HL-60 (cell line): ENCODE measurements at regions not wholly inside any gene's neighbourhood (a gene's known extent, or its start where the extent isn't known, plus 50 kb on each side); places are given as distances from the start of the nearest gene placed in this dataset.

Experiments used
- CTCF ChIP-seq: IDR thresholded peaks from one replicate; pipeline ENCODE4 v1.5.1; 2011; ENCODE audit warnings: low read length, control low read depth, inconsistent platforms; ENCODE audit not compliant: insufficient read depth
- GABPA ChIP-seq: IDR thresholded peaks from 2 replicates; pipeline ENCODE4 v1.6.1; 2012; ENCODE audit warnings: low read depth
- POLR2AphosphoS5 ChIP-seq: IDR thresholded peaks from 2 replicates; pipeline ENCODE4 v1.6.1; 2012; ENCODE audit warnings: low read depth
- TF ChIP-seq, protein P1 (sequence below): IDR thresholded peaks from 2 replicates; pipeline ENCODE4 v1.6.1; 2012; ENCODE audit warnings: low read depth; ENCODE audit not compliant: insufficient replicate concordance

GRCh38 chr3:194054016-194054415 lies 81.9 kb upstream of the HES1 start:
- TF ChIP-seq POLR2AphosphoS5 (no peak), CTCF (no peak), GABPA (no peak)
- TF ChIP-seq, protein P1, sequence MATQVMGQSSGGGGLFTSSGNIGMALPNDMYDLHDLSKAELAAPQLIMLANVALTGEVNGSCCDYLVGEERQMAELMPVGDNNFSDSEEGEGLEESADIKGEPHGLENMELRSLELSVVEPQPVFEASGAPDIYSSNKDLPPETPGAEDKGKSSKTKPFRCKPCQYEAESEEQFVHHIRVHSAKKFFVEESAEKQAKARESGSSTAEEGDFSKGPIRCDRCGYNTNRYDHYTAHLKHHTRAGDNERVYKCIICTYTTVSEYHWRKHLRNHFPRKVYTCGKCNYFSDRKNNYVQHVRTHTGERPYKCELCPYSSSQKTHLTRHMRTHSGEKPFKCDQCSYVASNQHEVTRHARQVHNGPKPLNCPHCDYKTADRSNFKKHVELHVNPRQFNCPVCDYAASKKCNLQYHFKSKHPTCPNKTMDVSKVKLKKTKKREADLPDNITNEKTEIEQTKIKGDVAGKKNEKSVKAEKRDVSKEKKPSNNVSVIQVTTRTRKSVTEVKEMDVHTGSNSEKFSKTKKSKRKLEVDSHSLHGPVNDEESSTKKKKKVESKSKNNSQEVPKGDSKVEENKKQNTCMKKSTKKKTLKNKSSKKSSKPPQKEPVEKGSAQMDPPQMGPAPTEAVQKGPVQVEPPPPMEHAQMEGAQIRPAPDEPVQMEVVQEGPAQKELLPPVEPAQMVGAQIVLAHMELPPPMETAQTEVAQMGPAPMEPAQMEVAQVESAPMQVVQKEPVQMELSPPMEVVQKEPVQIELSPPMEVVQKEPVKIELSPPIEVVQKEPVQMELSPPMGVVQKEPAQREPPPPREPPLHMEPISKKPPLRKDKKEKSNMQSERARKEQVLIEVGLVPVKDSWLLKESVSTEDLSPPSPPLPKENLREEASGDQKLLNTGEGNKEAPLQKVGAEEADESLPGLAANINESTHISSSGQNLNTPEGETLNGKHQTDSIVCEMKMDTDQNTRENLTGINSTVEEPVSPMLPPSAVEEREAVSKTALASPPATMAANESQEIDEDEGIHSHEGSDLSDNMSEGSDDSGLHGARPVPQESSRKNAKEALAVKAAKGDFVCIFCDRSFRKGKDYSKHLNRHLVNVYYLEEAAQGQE: no peak
